CD4-positive, alpha-beta T cell (primary cell): ENCODE measurements at regions not wholly inside any gene's neighbourhood (a gene's known extent, or its start where the extent isn't known, plus 50 kb on each side); places are given as distances from the start of the nearest gene placed in this dataset.

Source experiments
- ATAC-seq: fragments of 200-7000 bp; cut with Tn5 transposase; one replicate; pipeline ENCODE4 v1.10.0; 2022; ENCODE audit warnings: mild to moderate bottlenecking; ENCODE audit not compliant: poor library complexity
- CTCF ChIA-PET: fragments of 350-600 bp; sonication (Branson Sonifier 250); formaldehyde crosslinking; loops from one replicate; lab custom pipeline; 2021; ENCODE audit warnings: antibody characterized with exemption, inconsistent platforms; lab: Charles Lee
- POLR2A ChIA-PET: fragments of 350-600 bp; sonication (Branson Sonifier 250); formaldehyde crosslinking; loops from one replicate; lab custom pipeline; 2021; ENCODE audit warnings: antibody characterized with exemption, inconsistent platforms; lab: Charles Lee
- DNase-seq, 14 experiments: peaks; one replicate each; pipeline ENCODE4 v3.0.0-alpha.2; 2013 to 2020; ENCODE audit warnings: mixed read lengths in 2 of 14
- H3K27ac ChIP-seq, 2 donors: one replicate each; pipeline versions ENCODE4 v1.5.1 to v1.7.0; 2013; ENCODE audit warnings: low read length in 2 of 2, low read depth in 1 of 2, mild to moderate bottlenecking in 1 of 2
- H3K27me3 ChIP-seq, 2 experiments: 1 replicate in 1 of 2; 2 replicates in 1 of 2; pipeline versions ENCODE4 v1.6.1 to v1.7.0; 2013; ENCODE audit warnings: low read length in 2 of 2, control low read depth in 1 of 2, mild to moderate bottlenecking in 1 of 2, moderate library complexity in 1 of 2; ENCODE audit not compliant: insufficient read depth in 2 of 2, control insufficient read depth in 1 of 2
- H3K36me3 ChIP-seq: one replicate; pipeline ENCODE4 v1.6.1; 2013; ENCODE audit warnings: low read length, control low read depth; ENCODE audit not compliant: insufficient read depth
- H3K4me1 ChIP-seq: one replicate; pipeline ENCODE4 v1.6.1; 2013; ENCODE audit warnings: low read length, control low read depth; ENCODE audit not compliant: insufficient read depth
- H3K4me3 ChIP-seq: one replicate; pipeline ENCODE4 v1.5.1; 2013; ENCODE audit warnings: mild to moderate bottlenecking, low read length, moderate library complexity
- H3K9me3 ChIP-seq, 2 experiments: 1 replicate in 1 of 2; 2 replicates in 1 of 2; pipeline versions ENCODE4 v1.6.1 to v1.7.0; 2013; ENCODE audit warnings: low read length in 2 of 2, mild to moderate bottlenecking in 2 of 2, control low read depth in 1 of 2, moderate library complexity in 1 of 2; ENCODE audit not compliant: control insufficient read depth in 1 of 2, insufficient read depth in 1 of 2
- H3K27ac Mint-ChIP-seq: one replicate; pipeline ENCODE4 v1.8.0; 2020; ENCODE audit warnings: mixed read lengths
- H3K27me3 Mint-ChIP-seq: one replicate; pipeline ENCODE4 v1.8.0; 2021; ENCODE audit warnings: mixed read lengths
- H3K36me3 Mint-ChIP-seq: one replicate; pipeline ENCODE4 v1.8.0; 2021; ENCODE audit warnings: low read depth, mixed read lengths
- H3K4me1 Mint-ChIP-seq: one replicate; pipeline ENCODE4 v1.8.0; 2021; ENCODE audit warnings: low read depth, mixed read lengths
- H3K4me3 Mint-ChIP-seq: one replicate; pipeline ENCODE4 v1.8.0; 2020; ENCODE audit warnings: mild to moderate bottlenecking, mixed read lengths
- H3K9me3 Mint-ChIP-seq: one replicate; pipeline ENCODE4 v1.8.0; 2020; ENCODE audit warnings: mixed read lengths
- intact Hi-C, 2 experiments: fragments of 100-400 bp; cut with DNase I in 1 of 2; cut with micrococcal nuclease in 1 of 2; formaldehyde crosslinking; loops; one replicate each; pipeline versions ENCODE4 v1.15.1 to v1.9.0; 2023 to 2025; cut with DNase I, micrococcal nuclease
- TF ChIP-seq, protein P1 (sequence below): fragments of 200-600 bp; IDR thresholded peaks from one replicate; pipeline ENCODE4 v1.8.0; 2022; ENCODE audit warnings: antibody characterized with exemption, mild to moderate bottlenecking

DNA sequence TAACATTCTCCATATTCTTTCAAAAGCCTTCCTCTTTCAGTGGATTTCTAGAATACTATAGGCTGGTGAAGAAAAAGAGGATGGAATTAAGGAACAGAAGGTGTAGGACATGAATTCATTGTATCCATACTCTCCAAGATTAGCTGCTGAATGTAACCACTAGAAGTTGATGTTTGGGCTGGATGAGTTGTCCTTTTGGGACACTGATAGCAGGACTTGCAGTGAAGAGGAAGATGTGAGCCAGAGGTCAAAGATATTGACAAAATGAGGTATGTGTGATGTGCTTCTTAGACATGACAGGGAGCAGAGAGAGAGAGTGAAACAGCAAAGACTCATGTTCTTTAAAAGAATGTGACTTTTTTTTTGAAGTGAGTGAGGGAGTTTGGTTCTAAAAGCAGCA is 134.3 kb upstream of the MAN1A1 start:
- Mint-ChIP-seq H3K4me1 (no peaks in the 10 kb centered on the region), H3K4me3 (no peak overlapping the region), H3K9me3 (peaks cover 2% of the 10 kb centered on the region), H3K36me3 (no peaks in the 10 kb centered on the region), H3K27ac (no peak overlapping the region), H3K27me3 (no peaks in the 10 kb centered on the region)
- CTCF ChIA-PET = no interaction called here
- Histone ChIP-seq H3K4me1 (no peaks in the 10 kb centered on the region), H3K9me3 (no peaks in the 10 kb centered on the region), H3K36me3 (no peaks in the 10 kb centered on the region), H3K4me3 (no peak overlapping the region), H3K27ac (no peak overlapping the region), H3K27me3 (no peaks in the 10 kb centered on the region)
- intact Hi-C loops = no loop called here
- ATAC-seq (no peak), DNase-seq (no peak)
- POLR2A ChIA-PET = no interaction called here
- TF ChIP-seq, protein P1, sequence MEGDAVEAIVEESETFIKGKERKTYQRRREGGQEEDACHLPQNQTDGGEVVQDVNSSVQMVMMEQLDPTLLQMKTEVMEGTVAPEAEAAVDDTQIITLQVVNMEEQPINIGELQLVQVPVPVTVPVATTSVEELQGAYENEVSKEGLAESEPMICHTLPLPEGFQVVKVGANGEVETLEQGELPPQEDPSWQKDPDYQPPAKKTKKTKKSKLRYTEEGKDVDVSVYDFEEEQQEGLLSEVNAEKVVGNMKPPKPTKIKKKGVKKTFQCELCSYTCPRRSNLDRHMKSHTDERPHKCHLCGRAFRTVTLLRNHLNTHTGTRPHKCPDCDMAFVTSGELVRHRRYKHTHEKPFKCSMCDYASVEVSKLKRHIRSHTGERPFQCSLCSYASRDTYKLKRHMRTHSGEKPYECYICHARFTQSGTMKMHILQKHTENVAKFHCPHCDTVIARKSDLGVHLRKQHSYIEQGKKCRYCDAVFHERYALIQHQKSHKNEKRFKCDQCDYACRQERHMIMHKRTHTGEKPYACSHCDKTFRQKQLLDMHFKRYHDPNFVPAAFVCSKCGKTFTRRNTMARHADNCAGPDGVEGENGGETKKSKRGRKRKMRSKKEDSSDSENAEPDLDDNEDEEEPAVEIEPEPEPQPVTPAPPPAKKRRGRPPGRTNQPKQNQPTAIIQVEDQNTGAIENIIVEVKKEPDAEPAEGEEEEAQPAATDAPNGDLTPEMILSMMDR = no peak

DNA sequence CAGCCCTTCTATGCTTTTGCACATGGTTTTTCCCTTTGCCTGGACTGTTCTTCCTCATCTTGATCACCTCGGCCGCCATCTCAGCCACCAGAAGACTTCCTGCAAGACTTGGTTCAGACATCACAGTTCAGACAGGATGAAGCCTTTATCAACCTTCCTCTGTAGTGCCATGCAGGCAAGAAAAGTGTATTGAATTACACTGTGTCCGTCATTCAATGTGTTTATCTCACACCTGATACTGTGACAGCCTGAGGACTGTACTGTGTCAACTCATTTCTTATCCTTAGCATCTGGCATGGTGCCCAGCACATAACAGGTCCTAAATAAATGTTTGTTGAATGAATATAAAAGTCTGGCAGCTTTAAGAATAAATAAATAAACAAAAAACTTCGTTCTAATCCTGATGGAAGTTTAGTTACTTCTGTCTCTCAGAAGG is 133.3 kb upstream of the MAN1A1 start:
- Mint-ChIP-seq H3K4me3 (no peak overlapping the region), H3K4me1 (no peaks in the 10 kb centered on the region), H3K27ac (no peak overlapping the region), H3K27me3 (no peaks in the 10 kb centered on the region), H3K36me3 (no peaks in the 10 kb centered on the region), H3K9me3 (peaks cover 2% of the 10 kb centered on the region)
- ChIA-PET CTCF (no interaction called here), POLR2A (no interaction called here)
- intact Hi-C loops = no loop called here
- TF ChIP-seq, protein P1 = no peak
- Histone ChIP-seq H3K27me3 (no peaks in the 10 kb centered on the region), H3K36me3 (no peaks in the 10 kb centered on the region), H3K27ac (no peak overlapping the region), H3K4me3 (no peak overlapping the region), H3K9me3 (no peaks in the 10 kb centered on the region), H3K4me1 (no peaks in the 10 kb centered on the region)
- no peak for DNase-seq
- ATAC-seq = no peak

DNA sequence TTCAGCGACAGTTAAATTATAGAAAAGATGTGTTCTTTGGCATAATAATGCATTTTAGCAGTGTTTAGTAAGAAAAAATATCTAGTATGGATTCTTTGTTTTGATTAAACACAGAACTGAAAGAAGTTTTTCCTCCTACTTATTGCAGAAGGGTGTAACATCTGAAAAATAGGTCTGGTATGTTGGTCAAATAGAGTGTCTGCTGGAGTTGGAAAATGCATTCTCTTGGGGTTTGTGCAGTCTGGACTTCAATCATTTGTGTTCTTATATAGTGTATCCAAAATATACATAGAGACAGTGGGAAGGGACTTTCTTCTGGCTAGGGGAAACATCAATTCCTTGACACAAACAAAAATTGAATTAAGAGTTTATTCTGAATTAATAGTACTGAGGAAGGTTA is 132.4 kb upstream of the MAN1A1 start:
- Histone ChIP-seq H3K27me3 (no peaks in the 10 kb centered on the region), H3K4me3 (no peak overlapping the region), H3K27ac (no peak overlapping the region), H3K4me1 (no peaks in the 10 kb centered on the region), H3K9me3 (no peaks in the 10 kb centered on the region), H3K36me3 (no peaks in the 10 kb centered on the region)
- Mint-ChIP-seq H3K4me1 (no peaks in the 10 kb centered on the region), H3K9me3 (no peaks in the 10 kb centered on the region), H3K27me3 (no peaks in the 10 kb centered on the region), H3K36me3 (no peaks in the 10 kb centered on the region), H3K4me3 (no peak overlapping the region), H3K27ac (no peak overlapping the region)
- intact Hi-C loops = no loop called here
- DNase-seq (no peak), ATAC-seq (no peak)
- POLR2A ChIA-PET = no interaction called here
- CTCF ChIA-PET = no interaction called here
- TF ChIP-seq, protein P1 = no peak
